ENCODE measurements at regions not wholly inside any gene's neighbourhood (a gene's known extent, or its start where the extent isn't known, plus 50 kb on each side); places are given as distances from the start of the nearest gene placed in this dataset.

GRCh38 chr11:69919659-69920344, 100.6 kb upstream of the FGF3 start:
- no peaks in the 10 kb centered on the region for H3K36me3 ChIP-seq
- H3K27ac ChIP-seq: no peak overlapping the region
- H3K4me3 ChIP-seq: no peak overlapping the region
- 54 to 83% (median 74%) methylated on average over 3 of the region's 3 CpGs for WGBS, 3 donors
- intact Hi-C loops (cut with DNase I): loop anchor here in 3 of 4 donors (2.0 to 10.0 kb wide), 4 partner anchors 157 to 545 kb away; no protein-coding TSS in a partner anchor
- TF ChIP-seq POLR2A (IDR thresholded peaks at IDR 0.05) (no peak), CTCF (IDR thresholded peaks at IDR 0.05) (no peak), EP300 (IDR thresholded peaks at IDR 0.05) (no peak)
- peak in 2 of 5 donors; percentile 14 to 25 for DNase-seq
- H3K4me1 ChIP-seq (ENCODE audit: insufficient read depth): peaks cover 12% of the 10 kb centered on the region
- H3K27me3 ChIP-seq: no peaks in the 10 kb centered on the region
- no peaks in the 10 kb centered on the region for H3K9me3 ChIP-seq

- DNase-seq: peak in 1 of 5 donors; percentile 24
- peaks cover 7% of the 10 kb centered on the region for H3K4me1 ChIP-seq (ENCODE audit: insufficient read depth)
- H3K4me3 ChIP-seq: no peak overlapping the region
- H3K9me3 ChIP-seq: no peaks in the 10 kb centered on the region
- intact Hi-C loops (cut with DNase I): no loop called here
- H3K27me3 ChIP-seq: no peaks in the 10 kb centered on the region
- no peak overlapping the region for H3K27ac ChIP-seq
- 78 to 84% (median 83%) methylated on average over 9 to 16 of the region's 16 CpGs for WGBS, 3 donors
- H3K36me3 ChIP-seq: no peaks in the 10 kb centered on the region
- TF ChIP-seq CTCF (IDR thresholded peaks at IDR 0.05): no peak
- no peak for TF ChIP-seq POLR2A (IDR thresholded peaks at IDR 0.05)
- TF ChIP-seq EP300 (IDR thresholded peaks at IDR 0.05): no peak
These were observed 101.3 kb upstream of the FGF3 start for GRCh38 chr11:69920345-69921127.

- TF ChIP-seq POLR2A (IDR thresholded peaks at IDR 0.05) (no peak), CTCF (IDR thresholded peaks at IDR 0.05) (no peak), EP300 (IDR thresholded peaks at IDR 0.05) (no peak)
- Histone ChIP-seq H3K4me1 (ENCODE audit: insufficient read depth) (peaks cover 3% of the 10 kb centered on the region), H3K9me3 (no peaks in the 10 kb centered on the region), H3K4me3 (no peak overlapping the region), H3K36me3 (no peaks in the 10 kb centered on the region), H3K27me3 (no peaks in the 10 kb centered on the region), H3K27ac (no peak overlapping the region)
- WGBS, 3 donors: 78 to 82% (median 78%) methylated on average over 21 of the region's 21 CpGs
- intact Hi-C loops (cut with DNase I): no loop called here
- peak in 1 of 5 donors; percentile 12 for DNase-seq
These were observed 102.2 kb upstream of the FGF3 start for GRCh38 chr11:69921128-69922014.

- Histone ChIP-seq H3K4me3 (no peak overlapping the region), H3K27ac (no peak overlapping the region), H3K9me3 (no peaks in the 10 kb centered on the region), H3K4me1 (ENCODE audit: insufficient read depth) (peaks cover 3% of the 10 kb centered on the region), H3K36me3 (no peaks in the 10 kb centered on the region), H3K27me3 (no peaks in the 10 kb centered on the region)
- TF ChIP-seq CTCF (IDR thresholded peaks at IDR 0.05) (no peak), POLR2A (IDR thresholded peaks at IDR 0.05) (no peak), EP300 (IDR thresholded peaks at IDR 0.05) (no peak)
- intact Hi-C loops (cut with DNase I): no loop called here
- DNase-seq: peak in 1 of 5 donors; percentile 26
- WGBS, 3 donors: 74 to 78% (median 77%) methylated on average over 17 of the region's 17 CpGs
These were observed 102.9 kb upstream of the FGF3 start for GRCh38 chr11:69922015-69922595.

All from ovary (tissue), 7 donors.